ENCODE measurements at regions not wholly inside any gene's neighbourhood (a gene's known extent, or its start where the extent isn't known, plus 50 kb on each side); places are given as distances from the start of the nearest gene placed in this dataset.
"Not testable (repeated sequence)": the region's sequence is repeated elsewhere in the genome, so short reads cannot be mapped to it uniquely, and the experiment has no call there.

GRCh38 chr21:10405331-10405730, 116.1 kb upstream of the TPTE start:
- DNase-seq (ENCODE audit: low read depth, low spot score) = not testable (repeated sequence)

GRCh38 chr21:10409786-10410185, 111.6 kb upstream of the TPTE start:
- not testable (repeated sequence) for DNase-seq (ENCODE audit: low read depth, low spot score)

DNA sequence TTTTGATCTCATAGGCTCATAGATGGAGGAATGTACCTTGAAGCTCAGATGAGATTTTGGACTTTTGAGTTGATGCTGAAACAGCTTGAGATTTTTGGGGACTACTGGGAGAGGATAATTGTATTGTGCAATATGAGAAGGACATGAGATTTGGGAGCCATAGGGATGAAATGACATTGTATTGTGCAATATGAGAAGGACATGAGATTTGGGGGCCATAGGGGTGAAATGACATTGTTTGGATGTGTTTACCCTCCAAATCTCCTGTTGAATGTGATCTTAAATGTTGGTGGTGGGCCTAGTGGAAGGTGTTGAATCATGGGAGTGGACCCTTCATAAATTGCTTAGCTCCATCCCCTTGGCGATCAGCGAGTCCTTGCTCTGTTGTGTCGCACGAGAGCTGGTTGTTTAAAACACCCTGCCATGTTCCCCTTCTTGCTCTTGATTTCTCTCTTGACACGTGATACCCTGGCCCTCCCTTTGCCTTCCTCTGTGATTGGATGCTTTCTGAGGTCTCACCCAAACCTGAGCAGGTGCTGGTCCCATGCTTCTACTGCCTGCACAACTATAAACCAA, 110.9 kb upstream of the TPTE start:
- DNase-seq (ENCODE audit: low read depth, low spot score) = not testable (repeated sequence)

DNA sequence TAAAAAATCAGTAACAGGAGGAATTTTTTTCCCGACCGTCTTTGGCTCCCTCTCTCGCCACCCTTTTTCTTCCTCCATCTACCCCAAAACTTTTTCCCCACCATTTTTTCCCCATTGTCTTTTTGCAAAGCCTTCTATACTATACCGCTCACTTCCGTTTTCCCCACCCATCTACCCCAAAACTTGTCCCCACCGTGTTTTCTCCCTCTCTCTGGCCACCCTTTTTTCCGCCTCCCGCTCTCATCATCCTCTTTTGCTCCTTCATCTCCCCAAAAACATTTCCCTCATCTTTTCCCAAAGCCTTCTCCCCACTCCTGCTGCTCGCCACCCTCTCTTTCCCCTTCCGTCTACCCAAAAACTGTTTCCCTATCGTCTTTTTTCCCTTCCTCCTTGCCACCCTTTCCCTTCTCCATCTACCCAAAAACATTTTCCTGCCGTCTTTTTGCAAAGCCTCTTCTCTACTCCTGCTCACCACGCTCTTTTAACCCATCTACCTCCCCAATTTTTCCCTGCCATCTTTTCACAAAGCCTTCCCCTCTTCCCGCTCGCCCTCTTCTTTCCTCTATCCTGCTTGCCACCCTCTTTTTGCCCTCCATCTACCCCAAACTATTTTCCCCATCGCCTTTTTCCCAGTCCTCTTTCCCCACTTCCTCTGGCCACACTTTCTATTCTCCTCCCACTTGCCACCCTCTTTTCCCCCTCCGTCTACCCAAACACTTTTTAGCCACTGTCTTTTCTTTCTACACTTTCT, 109.4 kb upstream of the TPTE start:
- DNase-seq (ENCODE audit: low read depth, low spot score) = not testable (repeated sequence)

GRCh38 chr21:10412928-10413246, 108.5 kb upstream of the TPTE start:
- DNase-seq (ENCODE audit: low read depth, low spot score) = not testable (repeated sequence)

- DNase-seq (ENCODE audit: low read depth, low spot score) = not testable (repeated sequence)
Measured at GRCh38 chr21:10413247-10414120, 107.9 kb upstream of the TPTE start.

DNA sequence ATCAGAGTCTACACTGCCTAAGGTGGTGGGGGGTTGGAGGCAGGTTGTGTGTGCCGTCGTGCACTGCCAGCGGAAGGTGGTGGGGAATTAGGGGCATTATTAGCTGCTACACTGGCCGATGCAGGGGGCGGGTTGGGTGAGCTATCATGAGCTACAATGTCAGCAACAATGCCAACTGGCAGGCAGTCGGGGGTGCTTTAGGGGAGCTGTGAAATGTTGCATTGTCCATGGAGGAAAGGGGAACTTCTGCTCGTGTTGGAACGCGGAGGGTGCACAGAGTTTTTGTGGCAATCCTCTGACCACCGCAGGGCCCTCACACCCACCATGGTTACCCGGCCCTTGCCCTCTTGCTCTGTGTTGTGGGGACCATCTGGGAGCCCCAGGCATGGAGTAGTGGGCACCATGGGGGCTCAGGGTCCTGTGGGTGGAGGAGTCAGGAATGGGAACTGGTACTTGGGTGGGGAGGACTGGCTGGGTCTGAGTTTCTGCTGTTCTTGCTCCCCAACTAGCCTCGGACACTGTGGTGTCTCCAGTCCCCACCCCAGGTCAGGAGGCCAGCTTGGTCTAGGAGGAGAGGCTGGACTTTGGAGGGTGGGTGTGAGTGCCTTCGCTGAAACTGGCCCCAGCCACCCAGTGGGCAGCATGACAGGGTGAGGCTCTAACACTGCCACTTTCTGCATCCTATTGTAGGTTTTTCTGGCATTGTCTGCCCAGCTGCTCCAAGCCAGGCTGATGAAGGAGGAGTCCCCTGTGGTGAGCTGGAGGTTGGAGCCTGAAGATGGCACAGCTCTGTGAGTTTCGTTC, 107.1 kb upstream of the TPTE start:
- not testable (repeated sequence) for DNase-seq (ENCODE audit: low read depth, low spot score)

GRCh38 chr21:10414925-10415254, 106.5 kb upstream of the TPTE start:
- DNase-seq (ENCODE audit: low read depth, low spot score) = not testable (repeated sequence)

GRCh38 chr21:10415456-10415855, 105.9 kb upstream of the TPTE start:
- not testable (repeated sequence) for DNase-seq (ENCODE audit: low read depth, low spot score)

DNA sequence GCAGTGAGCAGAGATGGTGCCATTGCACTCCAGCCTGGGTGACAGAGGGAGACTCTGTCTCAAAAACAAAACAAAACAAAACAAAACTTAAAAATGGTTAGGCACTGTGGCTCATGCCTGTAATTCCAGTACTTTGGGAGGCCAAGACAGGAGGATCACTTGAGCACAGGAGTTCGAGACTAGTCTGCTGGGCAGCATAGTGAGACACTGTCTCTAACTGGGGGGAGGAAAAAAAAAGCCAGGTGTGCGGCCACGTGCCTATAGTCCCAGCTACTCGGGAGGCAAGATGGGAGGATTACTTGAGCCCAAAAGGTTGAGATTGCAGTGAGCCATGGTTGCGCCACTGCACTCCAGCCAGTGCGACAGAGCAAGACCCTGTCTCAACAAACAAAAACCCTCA, 105.5 kb upstream of the TPTE start:
- DNase-seq (ENCODE audit: low read depth, low spot score) = not testable (repeated sequence)

DNA sequence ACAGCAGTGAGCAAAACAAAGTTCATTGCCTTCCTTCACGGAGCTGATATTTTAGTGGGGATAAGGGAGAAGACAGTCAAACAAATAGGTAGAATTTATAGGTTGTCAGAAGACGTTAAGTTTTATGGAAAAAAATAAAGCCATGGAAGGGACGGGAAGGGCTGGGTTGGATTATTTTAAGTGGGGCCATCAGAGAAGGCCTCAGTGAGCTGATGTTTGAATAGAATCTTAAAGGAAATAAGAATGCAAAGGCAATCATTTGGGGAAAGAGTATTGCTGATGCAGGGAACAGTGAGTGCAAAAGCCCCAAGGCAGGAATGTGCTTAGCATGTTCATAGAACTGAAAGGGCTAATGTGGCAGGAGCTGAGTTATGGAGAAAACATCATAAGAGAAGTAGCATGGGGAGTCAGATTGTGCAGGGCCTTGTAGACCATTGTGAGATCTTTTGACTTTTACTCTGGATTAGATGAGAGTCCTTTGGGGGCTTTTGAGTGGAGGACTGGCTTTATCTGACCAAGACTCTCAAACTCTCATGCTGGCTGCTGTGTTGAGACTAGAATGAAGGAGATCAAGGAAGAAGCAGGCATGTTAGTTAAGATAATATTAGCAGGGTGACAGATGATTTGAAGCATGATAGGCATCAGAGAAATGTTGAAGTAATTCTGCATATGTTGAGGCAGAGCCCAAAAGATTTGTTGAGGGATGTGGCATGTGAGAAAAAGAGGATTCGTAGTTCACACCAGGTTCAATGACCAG, 104.5 kb upstream of the TPTE start:
- DNase-seq (ENCODE audit: low read depth, low spot score) = not testable (repeated sequence)

- not testable (repeated sequence) for DNase-seq (ENCODE audit: low read depth, low spot score)
Measured at GRCh38 chr21:10417551-10418002, 103.8 kb upstream of the TPTE start.

DNA sequence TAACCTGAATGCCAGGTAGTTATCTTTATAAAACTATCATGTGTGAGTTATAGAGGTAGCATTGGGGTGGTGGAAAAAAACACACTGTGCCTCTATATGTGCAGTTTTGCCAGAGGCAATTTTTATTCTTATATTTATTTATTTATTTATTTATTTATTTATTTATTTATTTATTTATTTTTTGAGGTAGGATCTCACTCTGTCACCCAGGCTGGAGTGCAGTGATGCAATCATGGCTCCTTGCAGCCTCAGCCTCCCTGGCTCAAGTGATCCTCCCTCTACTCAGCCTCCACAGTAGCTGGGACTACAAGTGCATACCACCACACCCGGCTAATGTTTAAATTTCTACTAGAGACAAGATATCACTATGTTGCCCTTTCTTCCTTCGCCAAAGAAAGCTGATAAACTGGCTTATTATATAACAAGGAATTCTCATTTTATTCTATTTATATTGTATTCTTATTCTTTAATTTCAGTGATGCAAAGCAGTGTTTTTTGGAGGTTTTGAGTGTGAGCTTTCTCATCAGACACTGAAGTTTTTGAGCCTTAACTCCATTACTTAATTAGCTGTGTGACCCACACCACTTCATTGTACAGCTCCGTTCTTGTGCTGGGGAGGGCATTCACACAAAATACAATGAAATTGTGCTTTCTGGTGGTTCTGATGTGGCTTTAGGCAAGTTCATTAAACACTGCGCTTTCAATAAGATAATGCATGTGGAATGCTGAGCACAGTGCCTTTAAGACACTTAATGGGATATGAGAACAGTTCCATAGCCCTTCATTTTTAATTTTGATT, 102.9 kb upstream of the TPTE start:
- DNase-seq (ENCODE audit: low read depth, low spot score) = not testable (repeated sequence)

DNA sequence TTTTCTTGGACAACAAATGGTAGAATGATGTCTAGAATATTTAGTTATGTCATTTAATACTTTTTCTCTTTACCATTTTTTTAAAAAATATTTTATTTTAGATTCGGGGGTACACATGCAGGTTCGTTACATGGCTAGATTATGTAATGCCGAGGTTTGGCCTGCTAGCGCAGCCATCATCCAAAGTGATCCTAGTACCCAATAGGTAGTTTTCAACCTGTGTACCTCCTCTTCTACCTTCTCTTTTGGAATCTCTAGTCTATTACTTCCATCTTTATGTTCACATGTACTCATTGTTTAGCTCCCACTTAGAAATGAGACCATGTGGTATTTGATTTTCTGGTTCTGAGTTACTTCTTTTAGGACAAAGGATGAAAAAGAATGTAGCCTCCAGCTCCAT, 100.2 kb upstream of the TPTE start:
- not testable (repeated sequence) for DNase-seq (ENCODE audit: low read depth, low spot score)

DNA sequence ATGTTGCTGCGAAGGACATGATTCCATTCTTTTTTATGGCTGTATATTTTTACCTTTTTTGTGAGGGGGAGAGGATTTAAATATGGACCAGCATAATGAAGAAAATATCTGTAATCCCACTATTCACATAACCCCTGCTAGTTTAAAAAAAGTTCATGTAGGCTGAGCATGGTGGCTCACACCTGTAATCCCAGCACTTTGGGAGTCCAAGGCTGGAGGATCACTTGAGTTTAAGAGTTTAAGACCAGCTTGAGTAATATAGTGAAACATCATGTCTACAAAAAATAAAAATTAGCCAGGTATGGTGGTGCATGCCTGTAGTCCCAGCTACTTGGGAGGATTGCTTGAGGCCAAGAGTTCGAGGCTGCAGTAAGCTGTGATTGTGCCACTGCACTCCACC, 99.8 kb upstream of the TPTE start:
- DNase-seq (ENCODE audit: low read depth, low spot score) = not testable (repeated sequence)

DNA sequence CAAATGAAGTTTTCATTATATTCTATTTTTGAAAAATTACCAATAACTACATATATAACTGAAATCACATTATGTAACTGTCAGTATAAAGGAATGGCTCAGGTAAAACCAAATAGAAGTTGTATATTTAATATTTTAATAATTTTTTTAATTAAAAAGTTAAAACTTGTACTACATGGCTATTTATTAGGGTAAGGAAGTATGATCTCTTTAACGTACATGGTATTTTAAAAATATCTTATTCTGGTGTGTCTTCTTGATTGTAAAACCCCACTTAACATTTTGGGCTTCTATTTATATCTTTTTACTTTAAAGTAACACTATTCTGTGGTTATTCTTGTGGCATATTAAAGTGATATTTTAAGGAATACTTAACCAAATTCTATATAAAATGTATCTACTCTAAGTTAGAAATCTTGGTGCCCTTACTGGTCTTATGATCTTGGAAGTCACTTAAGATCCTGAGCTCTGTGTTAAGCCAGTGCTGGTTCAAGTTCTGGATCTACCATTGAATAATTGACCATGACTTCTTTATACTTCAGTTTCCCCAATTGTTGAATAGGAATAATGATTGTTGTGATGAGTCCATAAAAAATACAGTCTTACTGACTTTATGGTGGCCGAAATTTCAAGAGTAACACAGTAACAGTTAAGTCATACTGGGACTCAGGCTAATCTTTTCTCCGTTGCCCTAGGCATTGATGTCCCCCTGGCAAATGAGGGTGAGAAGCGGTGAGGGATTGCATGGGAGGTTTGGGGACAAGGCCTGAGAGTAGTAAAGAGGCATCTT, 97.1 kb upstream of the TPTE start:
- not testable (repeated sequence) for DNase-seq (ENCODE audit: low read depth, low spot score)

GRCh38 chr21:10424887-10425145, 96.6 kb upstream of the TPTE start:
- DNase-seq (ENCODE audit: low read depth, low spot score) = not testable (repeated sequence)

- no peak for DNase-seq (ENCODE audit: low read depth, low spot score)
Measured at GRCh38 chr21:10425856-10426255, 95.5 kb upstream of the TPTE start.

DNA sequence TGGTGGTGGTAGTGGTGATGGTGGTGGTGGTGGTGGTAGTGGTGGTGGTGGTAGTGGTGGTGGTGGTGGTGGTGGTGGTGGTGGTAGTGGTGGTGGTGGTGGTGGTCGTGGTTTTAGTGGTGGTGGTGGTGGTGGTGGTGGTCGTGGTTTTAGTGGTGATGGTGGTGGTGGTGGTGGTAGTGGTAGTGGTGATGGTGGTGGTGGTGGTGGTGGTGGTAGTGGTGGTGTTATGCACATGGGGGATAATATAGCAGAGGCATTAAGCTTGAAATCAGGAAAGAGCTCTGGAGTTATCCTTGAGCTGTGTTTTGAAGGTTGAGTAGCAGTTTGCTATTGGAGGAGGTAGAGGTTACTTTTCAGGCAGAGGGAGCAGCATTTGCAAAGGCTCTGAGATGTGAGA, 94.6 kb upstream of the TPTE start:
- not testable (repeated sequence) for DNase-seq (ENCODE audit: low read depth, low spot score)

- DNase-seq (ENCODE audit: low read depth, low spot score) = not testable (repeated sequence)
Measured at GRCh38 chr21:10427277-10427676, 94.1 kb upstream of the TPTE start.

Measured in iPS DF 19.7 (cell line).